ENCODE measurements at regions not wholly inside any gene's neighbourhood (a gene's known extent, or its start where the extent isn't known, plus 50 kb on each side); places are given as distances from the start of the nearest gene placed in this dataset.
"Not testable (repeated sequence)": the region's sequence is repeated elsewhere in the genome, so short reads cannot be mapped to it uniquely, and the experiment has no call there.

- Mint-ChIP-seq H3K9me3 (peaks cover 0 to 2% (median 0%) of the 10 kb centered on the region in 3 donors), H3K27ac (no peak overlapping the region), H3K4me1 (peaks cover 3 to 15% (median 4%) of the 10 kb centered on the region in 3 donors), H3K36me3 (no peaks in the 10 kb centered on the region), H3K4me3 (no peak overlapping the region), H3K27me3 (no peaks in the 10 kb centered on the region)
Observed at GRCh38 chr4:141352909-141353525, 132.3 kb downstream of the ZNF330 start.

GRCh38 chr4:141356321-141356962 is 135.7 kb downstream of the ZNF330 start:
- peaks cover 2 to 5% (median 4%) of the 10 kb centered on the region in 3 donors for H3K9me3 Mint-ChIP-seq
- H3K4me3 Mint-ChIP-seq, result no peak overlapping the region
- H3K27ac Mint-ChIP-seq, result no peak overlapping the region
- H3K4me1 Mint-ChIP-seq, result peaks cover 0 to 7% (median 3%) of the 10 kb centered on the region in 3 donors
- no peaks in the 10 kb centered on the region for H3K27me3 Mint-ChIP-seq
- no peaks in the 10 kb centered on the region for H3K36me3 Mint-ChIP-seq

GRCh38 chr4:141356963-141357335 is 136.3 kb downstream of the ZNF330 start:
- Mint-ChIP-seq H3K4me3 (no peak overlapping the region), H3K36me3 (no peaks in the 10 kb centered on the region), H3K9me3 (peaks cover 2 to 5% (median 4%) of the 10 kb centered on the region in 3 donors), H3K27ac (no peak overlapping the region), H3K27me3 (no peaks in the 10 kb centered on the region), H3K4me1 (peaks cover 0 to 7% (median 3%) of the 10 kb centered on the region in 3 donors)

DNA sequence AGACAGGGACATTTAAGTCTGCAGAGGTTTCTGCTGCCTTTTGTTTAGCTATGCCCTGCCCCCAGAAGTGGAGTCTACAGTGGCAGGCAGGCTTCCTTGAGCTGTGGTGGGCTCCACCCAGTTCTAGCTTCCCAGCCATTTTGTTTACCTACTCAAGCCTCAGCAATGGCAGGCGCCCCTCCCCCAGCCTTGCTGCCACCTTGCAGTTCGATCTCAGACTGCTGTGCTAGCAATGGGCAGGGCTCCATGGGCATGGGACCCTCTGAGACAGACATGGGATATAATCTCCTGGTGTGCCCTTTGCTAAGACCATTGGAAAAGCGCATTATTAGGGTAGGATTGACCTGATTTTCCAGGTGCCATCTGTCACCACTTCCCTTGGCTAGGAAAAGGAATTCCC is 147.5 kb downstream of the ZNF330 start:
- not testable (repeated sequence) for H3K36me3 Mint-ChIP-seq, H3K9me3 Mint-ChIP-seq, H3K4me1 Mint-ChIP-seq, H3K27me3 Mint-ChIP-seq, H3K4me3 Mint-ChIP-seq, H3K27ac Mint-ChIP-seq

GRCh38 chr4:141371206-141371605 is 150.5 kb downstream of the ZNF330 start:
- no peak overlapping the region for H3K27ac Mint-ChIP-seq
- peaks cover 3 to 4% (median 3%) of the 10 kb centered on the region in 3 donors for H3K9me3 Mint-ChIP-seq
- peaks cover 1% of the 10 kb centered on the region for H3K36me3 Mint-ChIP-seq

DNA sequence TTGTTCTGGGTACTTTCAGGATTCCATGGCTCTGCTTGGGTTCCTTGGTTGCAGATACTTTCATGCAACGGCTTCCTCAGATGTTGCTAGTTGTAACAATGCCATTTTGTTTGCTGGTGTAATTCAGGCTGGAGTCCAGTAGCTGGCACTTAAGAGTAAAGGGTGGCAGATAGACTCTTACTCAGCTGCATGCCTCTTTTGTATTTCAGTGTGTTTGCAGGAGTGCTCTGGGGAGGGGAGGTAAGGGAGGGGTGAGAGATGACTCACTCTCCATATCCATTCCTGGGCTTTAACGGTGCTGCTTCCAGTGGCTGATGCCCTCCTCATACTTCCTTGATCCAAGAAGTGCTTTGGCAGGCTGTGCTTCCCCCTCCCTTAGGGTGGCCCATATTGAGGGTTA is 155.2 kb downstream of the ZNF330 start:
- H3K4me1 Mint-ChIP-seq, result no peaks in the 10 kb centered on the region
- H3K27ac Mint-ChIP-seq, result no peak overlapping the region
- peaks cover 11% of the 10 kb centered on the region for H3K27me3 Mint-ChIP-seq
- no peak overlapping the region for H3K4me3 Mint-ChIP-seq
- H3K9me3 Mint-ChIP-seq, result peaks cover 0 to 7% (median 1%) of the 10 kb centered on the region in 3 donors
- peaks cover 1% of the 10 kb centered on the region for H3K36me3 Mint-ChIP-seq

More at GRCh38 chr4:141371206-141371605, 150.5 kb downstream of the ZNF330 start:
- peaks cover 7% of the 10 kb centered on the region for H3K27me3 Mint-ChIP-seq
- no peak overlapping the region for H3K4me3 Mint-ChIP-seq
- no peaks in the 10 kb centered on the region for H3K4me1 Mint-ChIP-seq

GRCh38 chr4:141376769-141377168 is 156.1 kb downstream of the ZNF330 start:
- H3K9me3 Mint-ChIP-seq, result peaks cover 0 to 7% (median 1%) of the 10 kb centered on the region in 3 donors
- H3K27ac Mint-ChIP-seq, result no peak overlapping the region
- no peaks in the 10 kb centered on the region for H3K4me1 Mint-ChIP-seq
- H3K4me3 Mint-ChIP-seq, result no peak overlapping the region
- H3K27me3 Mint-ChIP-seq, result peaks cover 11% of the 10 kb centered on the region
- H3K36me3 Mint-ChIP-seq, result peaks cover 1% of the 10 kb centered on the region

DNA sequence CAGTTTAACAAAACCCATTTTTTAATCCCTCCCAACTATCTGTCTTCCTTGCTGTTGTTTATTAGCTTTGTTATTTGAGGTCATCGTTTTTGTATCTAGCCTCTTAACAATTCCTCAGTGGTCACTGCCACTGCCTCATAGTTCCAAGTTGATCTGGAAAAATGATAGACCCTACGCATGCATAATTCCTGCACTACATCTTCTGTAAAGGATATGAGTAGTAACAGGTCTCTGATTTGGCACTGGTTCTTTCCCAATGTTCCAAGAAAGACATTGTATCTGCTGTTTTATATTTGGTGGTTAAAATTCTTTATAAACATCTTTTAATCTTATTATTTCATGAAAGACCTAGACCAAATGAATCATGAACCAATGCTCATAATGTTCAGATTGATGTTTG is 166.6 kb downstream of the ZNF330 start:
- Mint-ChIP-seq H3K27me3 (peaks cover 1% of the 10 kb centered on the region), H3K4me3 (no peak overlapping the region), H3K36me3 (no peaks in the 10 kb centered on the region), H3K27ac (no peak overlapping the region), H3K4me1 (no peaks in the 10 kb centered on the region), H3K9me3 (peaks cover 0 to 2% (median 0%) of the 10 kb centered on the region in 3 donors)

DNA sequence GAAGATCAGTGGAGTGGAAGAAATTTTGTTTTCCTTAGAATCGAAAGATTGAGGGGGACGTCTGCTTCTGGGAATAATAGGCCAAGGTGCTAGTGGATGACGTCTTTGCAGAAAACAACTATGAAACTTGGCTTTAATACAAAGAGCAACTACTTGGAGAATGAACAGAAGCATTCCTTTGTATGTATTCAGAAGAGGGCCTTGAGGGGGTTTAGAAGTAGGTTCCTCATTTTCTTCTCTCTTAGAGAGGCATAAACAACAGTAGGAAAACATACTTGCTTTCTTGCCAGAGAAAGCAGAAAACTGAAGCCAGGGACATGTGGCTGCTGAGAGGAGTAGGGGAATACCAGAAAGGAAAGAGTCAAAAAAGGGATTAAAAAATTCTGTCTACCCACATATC is 167.8 kb downstream of the ZNF330 start:
- Mint-ChIP-seq H3K27ac (no peak overlapping the region), H3K36me3 (no peaks in the 10 kb centered on the region), H3K9me3 (no peaks in the 10 kb centered on the region), H3K27me3 (peaks cover 1% of the 10 kb centered on the region), H3K4me1 (no peaks in the 10 kb centered on the region), H3K4me3 (no peak overlapping the region)

GRCh38 chr4:141389649-141390048 is 169.0 kb downstream of the ZNF330 start:
- no peaks in the 10 kb centered on the region for H3K4me1 Mint-ChIP-seq
- H3K27me3 Mint-ChIP-seq, result peaks cover 1% of the 10 kb centered on the region
- H3K27ac Mint-ChIP-seq, result no peak overlapping the region
- no peaks in the 10 kb centered on the region for H3K9me3 Mint-ChIP-seq
- peaks cover 2% of the 10 kb centered on the region for H3K36me3 Mint-ChIP-seq
- no peak overlapping the region for H3K4me3 Mint-ChIP-seq

- Mint-ChIP-seq H3K36me3 (peaks cover 2% of the 10 kb centered on the region), H3K9me3 (no peaks in the 10 kb centered on the region), H3K4me3 (no peak overlapping the region), H3K27me3 (peaks cover 1% of the 10 kb centered on the region), H3K4me1 (no peaks in the 10 kb centered on the region), H3K27ac (no peak overlapping the region)
Observed at GRCh38 chr4:141390571-141390970, 169.9 kb downstream of the ZNF330 start.

DNA sequence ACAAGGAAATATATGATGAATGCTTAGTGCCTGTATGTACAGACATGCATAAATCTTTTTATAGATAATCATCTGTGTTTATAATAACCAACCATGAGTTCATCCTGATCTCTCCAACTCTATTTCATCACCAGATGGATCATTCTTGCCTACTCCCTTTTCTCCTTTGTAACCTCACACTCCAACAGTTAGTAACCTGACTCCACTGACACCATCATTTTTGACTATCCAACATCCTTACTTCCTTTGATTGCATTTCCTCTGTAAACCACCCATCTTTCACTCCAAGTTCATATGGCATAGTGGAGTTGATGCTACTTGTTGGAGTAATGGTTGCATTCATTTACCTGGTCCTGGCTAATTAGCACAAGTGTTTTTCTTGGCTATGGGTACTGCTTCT is 170.6 kb downstream of the ZNF330 start:
- Mint-ChIP-seq H3K27me3 (peaks cover 1% of the 10 kb centered on the region), H3K4me3 (no peak overlapping the region), H3K36me3 (peaks cover 2% of the 10 kb centered on the region), H3K9me3 (no peaks in the 10 kb centered on the region), H3K27ac (no peak overlapping the region), H3K4me1 (no peaks in the 10 kb centered on the region)

DNA sequence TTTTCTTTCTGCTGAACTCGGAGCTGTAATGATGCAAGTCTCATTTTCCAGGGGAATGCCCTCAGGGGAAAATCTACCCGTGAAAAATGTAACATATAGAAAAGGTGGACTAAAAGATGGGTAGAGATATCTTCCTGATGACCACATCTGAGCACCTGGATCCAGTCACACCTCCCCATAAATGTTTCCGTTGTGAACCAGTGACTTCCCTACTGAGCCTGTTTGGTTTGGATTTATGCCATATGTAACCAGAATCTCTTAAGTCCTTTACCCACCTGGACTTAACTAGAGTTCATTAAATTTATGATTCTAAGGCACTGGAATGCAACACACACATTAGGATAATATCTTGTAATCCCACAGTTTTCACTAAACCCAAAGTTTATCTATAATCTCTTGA is 171.1 kb downstream of the ZNF330 start:
- peaks cover 2% of the 10 kb centered on the region for H3K36me3 Mint-ChIP-seq
- peaks cover 1% of the 10 kb centered on the region for H3K27me3 Mint-ChIP-seq
- H3K27ac Mint-ChIP-seq, result no peak overlapping the region
- no peak overlapping the region for H3K4me3 Mint-ChIP-seq
- no peaks in the 10 kb centered on the region for H3K4me1 Mint-ChIP-seq
- H3K9me3 Mint-ChIP-seq, result no peaks in the 10 kb centered on the region

DNA sequence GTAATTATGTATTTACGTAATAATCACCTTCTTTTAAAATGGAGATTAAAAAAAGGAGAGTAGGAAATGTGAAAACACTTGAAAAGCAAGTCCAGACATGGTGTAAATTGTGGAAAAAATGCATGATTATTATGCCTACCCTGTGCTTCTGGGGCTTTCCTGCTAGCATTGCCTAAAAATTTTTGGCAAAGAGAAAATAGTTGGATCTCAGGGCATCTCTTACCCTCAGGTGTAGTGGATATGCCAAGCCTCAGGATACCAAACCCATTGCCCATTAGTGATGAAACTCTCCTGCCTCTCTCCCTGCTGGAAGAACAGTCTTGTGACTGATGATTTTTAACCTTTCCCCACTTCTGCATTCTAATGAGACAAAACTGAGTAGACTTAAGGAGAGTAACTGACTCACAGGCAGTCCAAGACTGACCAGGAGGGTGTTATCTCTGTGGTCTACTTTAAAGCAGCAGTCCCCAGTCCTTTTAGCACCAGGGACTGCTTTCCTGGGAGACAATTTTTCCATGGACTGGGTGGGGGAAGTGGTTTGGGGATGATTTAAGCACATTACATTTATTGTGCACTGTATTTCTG is 174.6 kb downstream of the ZNF330 start:
- H3K9me3 Mint-ChIP-seq, result no peaks in the 10 kb centered on the region
- H3K4me1 Mint-ChIP-seq, result no peaks in the 10 kb centered on the region
- peaks cover 2% of the 10 kb centered on the region for H3K36me3 Mint-ChIP-seq
- no peak overlapping the region for H3K4me3 Mint-ChIP-seq
- no peaks in the 10 kb centered on the region for H3K27me3 Mint-ChIP-seq
- H3K27ac Mint-ChIP-seq, result no peak overlapping the region

GRCh38 chr4:141395919-141396318 is 175.2 kb downstream of the ZNF330 start:
- Mint-ChIP-seq H3K36me3 (peaks cover 2% of the 10 kb centered on the region), H3K27me3 (no peaks in the 10 kb centered on the region), H3K9me3 (no peaks in the 10 kb centered on the region), H3K27ac (no peak overlapping the region), H3K4me3 (no peak overlapping the region), H3K4me1 (peaks cover 0 to under 1% (median 0%) of the 10 kb centered on the region in 3 donors)

GRCh38 chr4:141402712-141403111 is 182.0 kb downstream of the ZNF330 start:
- Mint-ChIP-seq H3K9me3 (no peaks in the 10 kb centered on the region), H3K27me3 (no peaks in the 10 kb centered on the region), H3K27ac (no peak overlapping the region), H3K4me3 (no peak overlapping the region), H3K36me3 (no peaks in the 10 kb centered on the region), H3K4me1 (peaks cover 0 to 2% (median 0%) of the 10 kb centered on the region in 3 donors)
